ENCODE measurements at regions not wholly inside any gene's neighbourhood (a gene's known extent, or its start where the extent isn't known, plus 50 kb on each side); places are given as distances from the start of the nearest gene placed in this dataset.
A peak's percentile ranks its signal among the peaks of the same experiment; 100 is the strongest.

DNA sequence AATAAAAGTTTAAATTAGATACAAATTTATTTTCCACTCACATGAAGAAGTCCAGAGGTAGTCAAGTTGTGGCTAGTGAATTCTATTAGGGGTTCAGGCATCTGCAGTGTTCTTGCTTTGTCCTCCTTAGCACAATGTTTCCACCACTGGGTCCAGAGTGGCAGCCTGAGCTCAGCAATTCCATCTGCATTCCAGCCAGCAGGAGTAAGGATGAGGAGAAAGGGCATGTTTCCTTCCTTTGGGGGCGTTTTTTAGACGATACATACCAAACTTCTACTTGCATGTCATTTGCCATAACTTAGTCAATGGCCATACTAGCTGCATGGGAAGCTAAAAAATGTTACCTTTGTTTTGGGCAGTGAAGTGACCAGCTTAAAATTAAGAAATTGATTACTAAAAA, 98.5 kb upstream of the VANGL1 start:
- DNase-seq, result no peak
- H3K36me3 ChIP-seq (ENCODE audit: control insufficient read depth in 3 of 3, insufficient read depth in 2 of 3, low read depth in 1 of 3, low read length in 3 of 3), result no peaks in the 10 kb centered on the region
- no peaks in the 10 kb centered on the region for H3K27me3 ChIP-seq (ENCODE audit: control insufficient read depth in 3 of 3, insufficient read depth in 3 of 3, low read length in 3 of 3)
- WGBS, 3 donors, result 75 to 88% (median 88%) methylated on average over 2 of the region's 2 CpGs
- no peaks in the 10 kb centered on the region for H3K9me3 ChIP-seq (ENCODE audit: control insufficient read depth in 2 of 2, insufficient read depth in 1 of 2, low read depth in 1 of 2, low read length in 1 of 2)
- FAIRE-seq, result no peak
- H3K27ac ChIP-seq (ENCODE audit: low read depth in 1 of 3, low read length in 2 of 3), result no peak overlapping the region
- H3K4me3 ChIP-seq (ENCODE audit: low read depth in 1 of 3, low read length in 3 of 3), result no peak overlapping the region
- H3K4me1 ChIP-seq (ENCODE audit: control insufficient read depth in 3 of 3, insufficient read depth in 2 of 3, low read depth in 1 of 3, low read length in 2 of 3), result no peaks in the 10 kb centered on the region

DNA sequence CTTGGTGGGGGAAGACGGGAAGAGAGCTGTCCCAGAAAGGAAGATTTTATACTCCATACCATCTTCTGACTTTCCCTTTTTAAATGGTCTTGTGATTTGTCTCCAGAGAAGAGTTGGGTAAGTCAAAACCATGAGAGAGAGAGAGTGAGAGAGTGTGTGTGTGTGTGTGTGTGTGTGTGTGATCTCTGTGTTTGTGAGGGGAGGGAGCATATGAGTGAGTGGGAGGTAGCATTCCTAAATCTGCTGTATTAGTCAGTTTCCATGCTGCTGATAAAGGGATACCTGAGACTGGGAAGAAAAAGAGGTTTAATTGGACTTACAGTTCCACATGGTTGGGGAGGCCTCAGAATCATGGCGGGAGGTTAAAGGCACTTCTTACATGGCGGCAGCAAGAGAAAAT, 102.0 kb upstream of the VANGL1 start:
- WGBS, 3 donors, result 86 to 97% (median 89%) methylated on average over 3 of the region's 3 CpGs
- Histone ChIP-seq H3K9me3 (ENCODE audit: control insufficient read depth in 2 of 2, insufficient read depth in 1 of 2, low read depth in 1 of 2, low read length in 1 of 2) (peaks cover 0 to 4% of the 10 kb centered on the region in 2 donors), H3K27ac (ENCODE audit: low read depth in 1 of 3, low read length in 2 of 3) (no peak overlapping the region), H3K36me3 (ENCODE audit: control insufficient read depth in 3 of 3, insufficient read depth in 2 of 3, low read depth in 1 of 3, low read length in 3 of 3) (no peaks in the 10 kb centered on the region), H3K4me3 (ENCODE audit: low read depth in 1 of 3, low read length in 3 of 3) (no peak overlapping the region), H3K27me3 (ENCODE audit: control insufficient read depth in 3 of 3, insufficient read depth in 3 of 3, low read length in 3 of 3) (no peaks in the 10 kb centered on the region), H3K4me1 (ENCODE audit: control insufficient read depth in 3 of 3, insufficient read depth in 2 of 3, low read depth in 1 of 3, low read length in 2 of 3) (no peaks in the 10 kb centered on the region)
- DNase-seq (no peak), FAIRE-seq (no peak)

DNA sequence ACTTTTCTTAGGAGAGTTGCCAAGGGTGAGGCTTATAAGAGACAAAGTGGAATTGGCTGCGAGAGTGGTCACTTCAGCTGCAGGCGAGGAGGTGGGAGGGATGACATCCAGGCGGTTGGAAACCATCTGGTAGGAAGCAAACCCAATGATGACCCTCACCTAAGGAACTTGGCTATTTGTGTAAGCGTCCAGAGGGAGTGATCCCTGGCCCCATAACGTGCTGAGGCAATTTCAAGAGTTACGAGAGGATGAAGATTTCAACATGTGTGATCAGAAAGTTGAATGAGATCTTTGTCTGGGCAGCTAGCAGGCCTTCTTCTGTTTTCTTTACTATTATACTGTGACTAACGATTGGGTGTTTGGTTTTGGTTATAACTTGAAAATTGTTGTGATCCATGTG, 102.7 kb upstream of the VANGL1 start:
- FAIRE-seq, result no peak
- WGBS, 3 donors, result 55 to 76% (median 76%) methylated on average over 7 of the region's 7 CpGs
- H3K9me3 ChIP-seq (ENCODE audit: control insufficient read depth in 2 of 2, insufficient read depth in 1 of 2, low read depth in 1 of 2, low read length in 1 of 2), result peaks cover 0 to 9% of the 10 kb centered on the region in 2 donors
- no peaks in the 10 kb centered on the region for H3K4me1 ChIP-seq (ENCODE audit: control insufficient read depth in 3 of 3, insufficient read depth in 2 of 3, low read depth in 1 of 3, low read length in 2 of 3)
- no peaks in the 10 kb centered on the region for H3K27me3 ChIP-seq (ENCODE audit: control insufficient read depth in 3 of 3, insufficient read depth in 3 of 3, low read length in 3 of 3)
- H3K36me3 ChIP-seq (ENCODE audit: control insufficient read depth in 3 of 3, insufficient read depth in 2 of 3, low read depth in 1 of 3, low read length in 3 of 3), result no peaks in the 10 kb centered on the region
- no peak overlapping the region for H3K27ac ChIP-seq (ENCODE audit: low read depth in 1 of 3, low read length in 2 of 3)
- no peak for DNase-seq
- H3K4me3 ChIP-seq (ENCODE audit: low read depth in 1 of 3, low read length in 3 of 3), result no peak overlapping the region

DNA sequence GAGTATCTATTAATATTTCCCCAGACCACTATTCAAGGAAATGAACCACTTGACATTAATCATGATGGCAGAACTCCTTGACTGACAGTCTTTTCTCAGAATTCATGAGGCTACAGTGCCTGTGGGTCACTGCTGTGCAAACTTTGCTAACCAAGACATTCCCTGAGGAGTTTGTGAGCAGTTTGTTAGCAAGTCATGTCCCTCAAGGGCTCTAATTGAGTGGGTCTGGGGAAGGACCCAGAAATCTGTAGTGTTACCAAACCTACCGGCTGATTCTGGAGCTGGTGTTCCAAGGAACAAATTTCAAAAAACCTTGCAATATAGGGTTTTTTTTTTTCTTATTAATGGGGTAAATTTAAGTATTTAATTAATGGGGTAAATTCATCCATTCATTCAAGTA, 103.2 kb upstream of the VANGL1 start:
- Histone ChIP-seq H3K4me1 (ENCODE audit: control insufficient read depth in 3 of 3, insufficient read depth in 2 of 3, low read depth in 1 of 3, low read length in 2 of 3) (no peaks in the 10 kb centered on the region), H3K36me3 (ENCODE audit: control insufficient read depth in 3 of 3, insufficient read depth in 2 of 3, low read depth in 1 of 3, low read length in 3 of 3) (no peaks in the 10 kb centered on the region), H3K27ac (ENCODE audit: low read depth in 1 of 3, low read length in 2 of 3) (no peak overlapping the region), H3K4me3 (ENCODE audit: low read depth in 1 of 3, low read length in 3 of 3) (no peak overlapping the region), H3K9me3 (ENCODE audit: control insufficient read depth in 2 of 2, insufficient read depth in 1 of 2, low read depth in 1 of 2, low read length in 1 of 2) (peaks cover 0 to 9% of the 10 kb centered on the region in 2 donors), H3K27me3 (ENCODE audit: control insufficient read depth in 3 of 3, insufficient read depth in 3 of 3, low read length in 3 of 3) (no peaks in the 10 kb centered on the region)
- no peak for DNase-seq
- 74 to 97% (median 97%) methylated on average over 1 of the region's 1 CpG for WGBS, 3 donors
- no peak for FAIRE-seq

DNA sequence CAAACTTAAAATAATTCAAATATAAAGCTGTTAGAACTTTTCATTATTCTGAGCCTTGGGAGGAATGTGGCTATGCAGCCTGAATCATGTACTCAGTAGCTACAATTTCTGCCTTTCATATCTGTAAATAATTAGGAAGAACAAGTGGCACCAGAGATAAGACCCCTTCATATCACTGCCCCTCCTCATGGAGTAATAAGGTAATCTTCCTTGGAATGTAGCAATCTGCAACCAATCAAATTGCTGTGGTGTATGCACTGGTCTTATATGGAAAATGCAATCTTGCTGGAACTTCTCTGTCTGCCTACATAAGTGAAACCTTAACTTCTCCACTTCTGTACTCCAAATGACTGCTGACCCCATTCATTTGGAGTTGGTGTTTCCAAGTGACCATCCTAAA, 104.4 kb upstream of the VANGL1 start:
- Histone ChIP-seq H3K4me3 (ENCODE audit: low read depth in 1 of 3, low read length in 3 of 3) (no peak overlapping the region), H3K27me3 (ENCODE audit: control insufficient read depth in 3 of 3, insufficient read depth in 3 of 3, low read length in 3 of 3) (no peaks in the 10 kb centered on the region), H3K27ac (ENCODE audit: low read depth in 1 of 3, low read length in 2 of 3) (no peak overlapping the region), H3K9me3 (ENCODE audit: control insufficient read depth in 2 of 2, insufficient read depth in 1 of 2, low read depth in 1 of 2, low read length in 1 of 2) (peaks cover 0 to 9% of the 10 kb centered on the region in 2 donors), H3K36me3 (ENCODE audit: control insufficient read depth in 3 of 3, insufficient read depth in 2 of 3, low read depth in 1 of 3, low read length in 3 of 3) (no peaks in the 10 kb centered on the region), H3K4me1 (ENCODE audit: control insufficient read depth in 3 of 3, insufficient read depth in 2 of 3, low read depth in 1 of 3, low read length in 2 of 3) (peaks cover 0 to under 1% (median 0%) of the 10 kb centered on the region in 3 donors)
- no peak for DNase-seq
- no peak for FAIRE-seq

DNA sequence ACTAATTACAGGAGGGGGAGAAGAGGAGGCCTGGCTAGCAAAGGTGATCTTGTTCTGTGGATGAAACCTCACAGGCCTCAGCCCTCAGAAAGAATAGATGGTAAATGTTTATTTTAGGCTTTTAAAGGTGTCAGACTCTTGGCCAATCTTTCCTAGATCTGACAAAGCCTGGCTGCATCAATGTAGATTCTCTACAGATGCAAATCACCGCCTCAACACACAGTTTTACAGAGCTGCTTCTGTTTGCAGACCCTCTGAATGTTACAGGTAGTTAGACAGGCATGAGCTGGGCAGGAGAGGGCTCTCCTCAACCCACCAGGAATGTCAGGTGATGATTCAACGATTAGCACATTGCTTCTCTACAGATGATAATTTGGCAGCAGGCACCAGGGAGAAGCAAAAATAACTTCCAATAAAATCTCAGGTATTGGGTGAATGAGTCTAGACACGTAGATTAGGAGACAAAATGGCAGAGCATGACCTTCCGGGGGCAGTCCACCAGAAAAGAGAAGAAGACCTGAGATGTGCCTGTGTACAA, 105.4 kb upstream of the VANGL1 start:
- WGBS, 3 donors, result 72 to 85% (median 76%) methylated on average over 4 of the region's 4 CpGs
- FAIRE-seq (no peak), DNase-seq (no peak)
- Histone ChIP-seq H3K36me3 (ENCODE audit: control insufficient read depth in 3 of 3, insufficient read depth in 2 of 3, low read depth in 1 of 3, low read length in 3 of 3) (no peaks in the 10 kb centered on the region), H3K4me1 (ENCODE audit: control insufficient read depth in 3 of 3, insufficient read depth in 2 of 3, low read depth in 1 of 3, low read length in 2 of 3) (peaks cover 0 to 7% (median 0%) of the 10 kb centered on the region in 3 donors), H3K9me3 (ENCODE audit: control insufficient read depth in 2 of 2, insufficient read depth in 1 of 2, low read depth in 1 of 2, low read length in 1 of 2) (peaks cover 0 to 9% of the 10 kb centered on the region in 2 donors), H3K27me3 (ENCODE audit: control insufficient read depth in 3 of 3, insufficient read depth in 3 of 3, low read length in 3 of 3) (no peaks in the 10 kb centered on the region), H3K4me3 (ENCODE audit: low read depth in 1 of 3, low read length in 3 of 3) (no peak overlapping the region), H3K27ac (ENCODE audit: low read depth in 1 of 3, low read length in 2 of 3) (no peak overlapping the region)

DNA sequence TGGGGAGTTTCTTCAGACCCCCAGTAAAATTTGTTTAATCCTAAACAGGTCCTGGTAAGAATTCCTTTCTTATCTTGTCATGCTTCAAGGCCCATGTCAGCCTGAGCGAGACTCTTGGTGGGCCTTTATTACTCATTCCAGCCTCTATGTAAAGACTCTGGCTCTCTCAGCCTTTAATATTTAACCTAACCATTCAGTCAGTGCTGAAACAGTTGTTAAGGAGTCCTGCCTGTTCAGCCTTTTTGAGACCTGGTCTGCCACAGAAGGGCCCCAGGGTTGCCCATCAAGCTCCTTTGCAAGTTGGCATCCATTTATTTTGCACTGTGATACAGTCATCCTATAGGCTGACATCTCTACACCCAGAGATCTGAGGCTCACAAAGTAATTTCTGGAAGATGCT, 107.7 kb upstream of the VANGL1 start:
- H3K36me3 ChIP-seq (ENCODE audit: control insufficient read depth in 3 of 3, insufficient read depth in 2 of 3, low read depth in 1 of 3, low read length in 3 of 3), result no peaks in the 10 kb centered on the region
- peaks cover 0 to 9% of the 10 kb centered on the region in 2 donors for H3K9me3 ChIP-seq (ENCODE audit: control insufficient read depth in 2 of 2, insufficient read depth in 1 of 2, low read depth in 1 of 2, low read length in 1 of 2)
- H3K4me1 ChIP-seq (ENCODE audit: control insufficient read depth in 3 of 3, insufficient read depth in 2 of 3, low read depth in 1 of 3, low read length in 2 of 3), result peaks cover 0 to 9% (median 0%) of the 10 kb centered on the region in 3 donors
- WGBS, 3 donors, result 73 to 98% (median 92%) methylated on average over 1 of the region's 1 CpG
- no peak overlapping the region for H3K27ac ChIP-seq (ENCODE audit: low read depth in 1 of 3, low read length in 2 of 3)
- H3K27me3 ChIP-seq (ENCODE audit: control insufficient read depth in 3 of 3, insufficient read depth in 3 of 3, low read length in 3 of 3), result no peaks in the 10 kb centered on the region
- no peak for DNase-seq
- H3K4me3 ChIP-seq (ENCODE audit: low read depth in 1 of 3, low read length in 3 of 3), result no peak overlapping the region
- FAIRE-seq, result no peak

DNA sequence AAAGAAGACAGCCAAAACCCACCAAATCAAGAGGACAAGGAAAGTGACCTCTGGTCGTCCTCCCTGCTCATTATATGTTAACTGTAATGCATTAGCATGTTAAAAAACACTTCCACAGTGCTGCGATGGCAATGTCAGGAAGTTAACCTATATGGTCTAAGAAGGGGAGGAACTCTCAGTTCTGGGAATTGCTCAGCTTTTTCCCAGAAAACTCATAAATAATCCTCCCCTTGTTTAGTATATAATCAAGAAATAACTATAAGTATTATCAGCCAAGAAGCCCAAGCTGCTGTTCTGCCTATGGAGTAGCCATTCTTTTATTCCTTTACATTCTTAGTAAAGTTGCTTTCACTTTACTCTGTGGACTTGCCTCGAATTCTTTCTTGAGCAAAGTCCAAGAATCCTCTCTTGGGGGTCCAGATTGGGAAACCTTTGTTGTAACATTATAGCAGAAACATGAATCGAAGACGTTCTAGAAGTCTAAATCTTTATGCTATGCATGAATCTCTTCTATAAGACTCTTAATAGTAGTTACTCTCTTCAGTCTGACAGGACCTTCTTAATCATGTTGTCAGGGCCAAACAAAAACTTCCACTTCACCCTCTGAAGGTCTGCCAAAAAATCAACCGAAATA, 110.0 kb upstream of the VANGL1 start:
- peaks cover 0 to 9% (median 0%) of the 10 kb centered on the region in 3 donors for H3K4me1 ChIP-seq (ENCODE audit: control insufficient read depth in 3 of 3, insufficient read depth in 2 of 3, low read depth in 1 of 3, low read length in 2 of 3)
- no peaks in the 10 kb centered on the region for H3K27me3 ChIP-seq (ENCODE audit: control insufficient read depth in 3 of 3, insufficient read depth in 3 of 3, low read length in 3 of 3)
- no peaks in the 10 kb centered on the region for H3K36me3 ChIP-seq (ENCODE audit: control insufficient read depth in 3 of 3, insufficient read depth in 2 of 3, low read depth in 1 of 3, low read length in 3 of 3)
- DNase-seq (peak in 1 of 2 donors; percentile 50), FAIRE-seq (no peak)
- H3K27ac ChIP-seq (ENCODE audit: low read depth in 1 of 3, low read length in 2 of 3), result no peak overlapping the region
- H3K4me3 ChIP-seq (ENCODE audit: low read depth in 1 of 3, low read length in 3 of 3), result no peak overlapping the region
- 32 to 37% (median 33%) methylated on average over 6 of the region's 6 CpGs for WGBS, 3 donors
- H3K9me3 ChIP-seq (ENCODE audit: control insufficient read depth in 2 of 2, insufficient read depth in 1 of 2, low read depth in 1 of 2, low read length in 1 of 2), result peaks cover 0 to 9% of the 10 kb centered on the region in 2 donors

DNA sequence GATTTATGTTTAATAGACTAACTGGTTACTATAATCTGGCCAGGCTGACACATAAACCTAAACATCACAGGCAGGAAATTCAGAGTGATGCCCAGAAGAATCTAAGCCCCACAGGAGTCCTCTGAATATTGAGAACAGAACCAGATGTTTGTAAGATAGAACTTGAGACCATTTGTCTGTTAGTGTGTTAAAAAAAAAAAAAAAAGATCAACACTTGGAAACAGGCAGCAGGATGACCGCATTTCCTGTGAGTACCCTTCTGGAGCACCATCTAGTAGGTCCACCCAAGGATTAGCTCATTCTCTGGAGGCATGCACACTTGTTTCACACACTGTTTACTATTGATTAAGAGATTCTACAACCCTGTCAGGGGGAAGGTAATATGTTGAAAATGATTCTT, 111.4 kb upstream of the VANGL1 start:
- Histone ChIP-seq H3K4me1 (ENCODE audit: control insufficient read depth in 3 of 3, insufficient read depth in 2 of 3, low read depth in 1 of 3, low read length in 2 of 3) (peaks cover 0 to 9% (median 0%) of the 10 kb centered on the region in 3 donors), H3K9me3 (ENCODE audit: control insufficient read depth in 2 of 2, insufficient read depth in 1 of 2, low read depth in 1 of 2, low read length in 1 of 2) (peaks cover 0 to 9% of the 10 kb centered on the region in 2 donors), H3K27ac (ENCODE audit: low read depth in 1 of 3, low read length in 2 of 3) (no peak overlapping the region), H3K4me3 (ENCODE audit: low read depth in 1 of 3, low read length in 3 of 3) (no peak overlapping the region), H3K27me3 (ENCODE audit: control insufficient read depth in 3 of 3, insufficient read depth in 3 of 3, low read length in 3 of 3) (no peaks in the 10 kb centered on the region), H3K36me3 (ENCODE audit: control insufficient read depth in 3 of 3, insufficient read depth in 2 of 3, low read depth in 1 of 3, low read length in 3 of 3) (no peaks in the 10 kb centered on the region)
- DNase-seq (no peak), FAIRE-seq (no peak)
- WGBS, 3 donors, result 62 to 80% (median 70%) methylated on average over 1 of the region's 1 CpG

Measured in small intestine (tissue), 7 donors.